HEK293 (cell line): ENCODE measurements at regions not wholly inside any gene's neighbourhood (a gene's known extent, or its start where the extent isn't known, plus 50 kb on each side); places are given as distances from the start of the nearest gene placed in this dataset.
"Not testable (repeated sequence)": the region's sequence is repeated elsewhere in the genome, so short reads cannot be mapped to it uniquely, and the experiment has no call there.

ENCODE experiments used
- CTCF ChIA-PET: fragments of 350-600 bp; formaldehyde crosslinking; extraction: SDS; loops from one replicate; lab custom pipeline; 2021; ENCODE audit warnings: antibody characterized with exemption; lab: Yijun Ruan, JAX
- POLR2A ChIA-PET: fragments of 300-600 bp; formaldehyde crosslinking; extraction: SDS; loops from one replicate; lab custom pipeline; 2020; ENCODE audit warnings: antibody characterized with exemption, inconsistent platforms; lab: Yijun Ruan, JAX
- H3K27ac ChIP-seq: fragments of 200-500 bp; sonication (Bioruptor generic); 2 replicates; pipeline ENCODE4 v1.5.1; 2014; ENCODE audit warnings: low read depth, low read length, control low read depth, inconsistent platforms; ENCODE audit errors: extremely low read depth
- H3K36me3 ChIP-seq, 2 experiments: fragments of 200-500 bp in 1 of 2; sonication (Bioruptor generic) in 1 of 2; 1 replicate in 1 of 2; 2 replicates in 1 of 2; pipeline ENCODE4 v1.5.1; 2014 to 2017; ENCODE audit warnings: inconsistent platforms in 2 of 2, low read length in 2 of 2; ENCODE audit not compliant: control insufficient read depth in 2 of 2, insufficient read depth in 1 of 2
- H3K4me1 ChIP-seq: fragments of 200-500 bp; sonication (Bioruptor generic); 2 replicates; pipeline ENCODE4 v1.5.1; 2014; ENCODE audit warnings: mild to moderate bottlenecking, low read length, inconsistent platforms; ENCODE audit not compliant: control insufficient read depth, insufficient read depth
- H3K4me3 ChIP-seq: 2 replicates; pipeline ENCODE4 v1.5.1; 2011; ENCODE audit warnings: low read depth, mild to moderate bottlenecking, control low read depth, low read length, moderate library complexity
- H3K9me3 ChIP-seq: fragments of 200-500 bp; sonication (Bioruptor generic); 2 replicates; pipeline ENCODE4 v1.5.1; 2014; ENCODE audit warnings: low read depth, low read length, inconsistent platforms; ENCODE audit not compliant: control insufficient read depth, insufficient read depth
- BCL11A ChIP-seq: fragments of 450-650 bp; formaldehyde crosslinking; IDR thresholded peaks from 2 replicates; pipeline ENCODE4 v1.5.1; 2016; ENCODE audit warnings: low read depth, missing biosample characterization, missing genetic modification characterization
- KLF1 ChIP-seq: fragments of 450-650 bp; formaldehyde crosslinking; IDR thresholded peaks from 2 replicates; pipeline ENCODE4 v1.5.1; 2016; ENCODE audit warnings: missing biosample characterization, missing genetic modification characterization
- KLF9 ChIP-seq: fragments of 450-650 bp; formaldehyde crosslinking; IDR thresholded peaks from 2 replicates; pipeline ENCODE4 v1.5.1; 2016; ENCODE audit warnings: missing biosample characterization, missing genetic modification characterization, low read depth
- SP2 ChIP-seq: fragments of 450-650 bp; formaldehyde crosslinking; IDR thresholded peaks from 2 replicates; pipeline ENCODE4 v1.5.1; 2016; ENCODE audit warnings: missing biosample characterization, missing genetic modification characterization
- SP7 ChIP-seq: fragments of 450-650 bp; formaldehyde crosslinking; IDR thresholded peaks from 2 replicates; pipeline ENCODE4 v1.5.1; 2016; ENCODE audit warnings: missing biosample characterization, missing genetic modification characterization
- WT1 ChIP-seq: fragments of 450-650 bp; formaldehyde crosslinking; IDR thresholded peaks from 2 replicates; pipeline ENCODE4 v1.5.1; 2016; ENCODE audit warnings: missing biosample characterization, missing genetic modification characterization
- ZBTB17 ChIP-seq: fragments of 450-650 bp; formaldehyde crosslinking; IDR thresholded peaks from 2 replicates; pipeline ENCODE4 v1.5.1; 2016; ENCODE audit warnings: missing biosample characterization, missing genetic modification characterization
- ZFP37 ChIP-seq: fragments of 450-650 bp; formaldehyde crosslinking; IDR thresholded peaks from 2 replicates; pipeline ENCODE4 v1.5.1; 2016; ENCODE audit warnings: missing biosample characterization, missing genetic modification characterization
- ZNF2 ChIP-seq: fragments of 450-650 bp; formaldehyde crosslinking; IDR thresholded peaks from 2 replicates; pipeline ENCODE4 v1.5.1; 2016; ENCODE audit warnings: missing biosample characterization, missing genetic modification characterization
- ZNF239 ChIP-seq: fragments of 450-650 bp; formaldehyde crosslinking; IDR thresholded peaks from 2 replicates; pipeline ENCODE4 v1.5.1; 2016; ENCODE audit warnings: missing biosample characterization, missing genetic modification characterization
- ZNF335 ChIP-seq: fragments of 450-650 bp; formaldehyde crosslinking; conservative IDR thresholded peaks from 2 replicates; pipeline ENCODE4 v1.5.1; 2016; ENCODE audit warnings: missing biosample characterization, missing genetic modification characterization
- ZNF341 ChIP-seq: fragments of 450-650 bp; formaldehyde crosslinking; IDR thresholded peaks from 2 replicates; pipeline ENCODE4; 2016; ENCODE audit warnings: low read depth, missing biosample characterization, missing genetic modification characterization
- ZNF394 ChIP-seq: fragments of 450-650 bp; formaldehyde crosslinking; IDR thresholded peaks from 2 replicates; pipeline ENCODE4 v1.5.1; 2016; ENCODE audit warnings: missing biosample characterization, missing genetic modification characterization, mild to moderate bottlenecking, moderate library complexity, borderline replicate concordance
- ZNF501 ChIP-seq: fragments of 450-650 bp; formaldehyde crosslinking; IDR thresholded peaks from 2 replicates; pipeline ENCODE4 v1.5.1; 2016; ENCODE audit warnings: missing biosample characterization, missing genetic modification characterization
- ZNF548 ChIP-seq: fragments of 450-650 bp; formaldehyde crosslinking; IDR thresholded peaks from 2 replicates; pipeline ENCODE4 v1.5.1; 2016; ENCODE audit warnings: missing biosample characterization, missing genetic modification characterization
- ZNF600 ChIP-seq: fragments of 450-650 bp; formaldehyde crosslinking; IDR thresholded peaks from 2 replicates; pipeline ENCODE4 v1.5.1; 2016; ENCODE audit warnings: missing biosample characterization, missing genetic modification characterization
- ZNF837 ChIP-seq: fragments of 450-650 bp; formaldehyde crosslinking; IDR thresholded peaks from 2 replicates; pipeline ENCODE4 v1.5.1; 2016; ENCODE audit warnings: missing biosample characterization, missing genetic modification characterization
- ZSCAN16 ChIP-seq: fragments of 450-650 bp; formaldehyde crosslinking; IDR thresholded peaks from 2 replicates; pipeline ENCODE4 v1.5.1; 2016; ENCODE audit warnings: missing biosample characterization, missing genetic modification characterization
- ZSCAN23 ChIP-seq: fragments of 450-650 bp; formaldehyde crosslinking; IDR thresholded peaks from 2 replicates; pipeline ENCODE4 v1.5.1; 2016; ENCODE audit warnings: missing biosample characterization, missing genetic modification characterization
- ZXDB ChIP-seq: fragments of 450-650 bp; formaldehyde crosslinking; IDR thresholded peaks from 2 replicates; pipeline ENCODE4 v1.5.1; 2016; ENCODE audit warnings: missing biosample characterization, missing genetic modification characterization
- TF ChIP-seq, protein P1 (sequence below): fragments of 450-650 bp; formaldehyde crosslinking; IDR thresholded peaks from 2 replicates; pipeline ENCODE4 v1.5.1; 2016; ENCODE audit warnings: missing biosample characterization, missing genetic modification characterization
- TF ChIP-seq, protein P2 (sequence below): fragments of 450-650 bp; formaldehyde crosslinking; IDR thresholded peaks from 2 replicates; pipeline ENCODE4 v1.5.1; 2016; ENCODE audit warnings: missing biosample characterization, missing genetic modification characterization
- TF ChIP-seq, protein P3 (sequence below): fragments of 450-650 bp; formaldehyde crosslinking; optimal IDR thresholded peaks from 2 replicates; pipeline ENCODE3; 2016; ENCODE audit warnings: missing biosample characterization, mild to moderate bottlenecking, missing genetic modification characterization
- TF ChIP-seq, protein P4 (sequence below): fragments of 450-650 bp; formaldehyde crosslinking; IDR thresholded peaks from 2 replicates; pipeline ENCODE4 v1.5.1; 2016; ENCODE audit warnings: missing biosample characterization, missing genetic modification characterization
- TF ChIP-seq, protein P5 (sequence below): fragments of 450-650 bp; formaldehyde crosslinking; IDR thresholded peaks from 2 replicates; pipeline ENCODE4 v1.5.1; 2016; ENCODE audit warnings: missing biosample characterization, missing genetic modification characterization
- TF ChIP-seq, protein P6 (sequence below): fragments of 450-650 bp; formaldehyde crosslinking; IDR thresholded peaks from 2 replicates; pipeline ENCODE4 v1.5.1; 2017; ENCODE audit warnings: missing biosample characterization, missing genetic modification characterization

DNA sequence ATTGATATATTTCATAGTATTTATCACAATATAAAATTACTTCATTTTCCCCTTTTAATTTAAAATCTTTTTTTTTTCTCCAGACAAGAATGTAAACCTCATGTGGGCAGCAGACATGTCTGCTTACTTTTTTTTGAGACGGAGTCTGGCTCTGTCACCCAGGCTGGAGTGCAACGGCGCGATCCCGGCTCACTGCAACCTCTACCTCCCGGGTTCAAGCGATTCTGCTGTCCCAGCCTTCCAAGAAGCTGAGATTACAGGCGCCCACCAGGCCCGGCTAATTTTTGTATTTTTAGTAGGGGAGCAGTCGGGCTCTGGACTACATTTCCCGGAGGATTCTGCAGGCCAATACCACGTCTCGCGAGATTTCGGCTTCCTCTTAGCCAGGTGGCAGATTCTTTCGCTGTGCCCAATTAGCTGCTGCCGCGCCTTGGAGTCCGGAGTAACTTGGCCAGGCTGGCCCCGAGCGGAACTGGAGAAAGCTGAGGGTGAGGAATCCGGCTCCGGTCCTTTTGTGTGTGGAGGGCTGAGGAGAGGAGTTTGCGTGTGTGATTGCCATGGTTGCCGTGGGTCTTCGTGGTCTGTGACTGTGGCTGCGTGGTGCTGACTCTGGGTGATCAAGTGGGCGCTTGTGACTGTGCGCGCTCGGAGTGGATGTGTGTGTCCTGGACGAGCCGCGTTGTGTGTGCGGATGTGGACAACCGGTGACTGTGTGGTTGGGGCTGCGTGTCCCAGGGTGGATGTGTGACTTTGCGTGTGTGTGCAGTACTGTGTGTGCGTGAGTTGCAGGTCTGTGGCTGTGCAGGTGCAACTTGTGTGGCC, 313.0 kb upstream of the ZNF337 start:
- H3K27ac ChIP-seq: peak overlapping the region; percentile 78
- H3K4me3 ChIP-seq: peak overlapping the region; percentile 47
- POLR2A ChIA-PET, H3K9me3 ChIP-seq, H3K4me1 ChIP-seq, CTCF ChIA-PET, H3K36me3 ChIP-seq: not testable (repeated sequence)
- TF ChIP-seq ZNF341 (tag by site-specific recombination) (0 out of 2 replicates have a peak, but pooled peaks have one; percentile 19), SP2 (tag by site-specific recombination) (peak; percentile 40; the same call in 1 of the 2 replicates), ZNF335 (tag by site-specific recombination) (peak; percentile 6; the same call in 1 of the 2 replicates), KLF1 (tag by site-specific recombination) (peak; percentile 28; the same call in 1 of the 2 replicates), WT1 (tag by site-specific recombination) (peak; percentile 26; the same call in 1 of the 2 replicates), ZFP37 (tag by site-specific recombination) (peak; percentile 78; the same call in 1 of the 2 replicates), KLF9 (tag by site-specific recombination) (peak; percentile 52), ZSCAN23 (tag by site-specific recombination) (0 out of 2 replicates have a peak, but pooled peaks have one; percentile 26), BCL11A (tag by site-specific recombination) (0 out of 2 replicates have a peak, but pooled peaks have one; percentile 58), ZNF394 (tag by site-specific recombination) (peak; percentile 63; the same call in 1 of the 2 replicates), ZNF501 (tag by site-specific recombination) (peak; percentile 87), ZSCAN16 (tag by site-specific recombination) (peak; percentile 80), ZXDB (tag by site-specific recombination) (peak; percentile 59; the same call in 1 of the 2 replicates), ZBTB17 (tag by site-specific recombination) (peak; percentile 94), ZNF837 (peak; percentile 91), ZNF2 (tag by site-specific recombination) (peak; percentile 72), ZNF239 (peak; percentile 57; the same call in 1 of the 2 replicates), ZNF548 (tag by site-specific recombination) (0 out of 2 replicates have a peak, but pooled peaks have one; percentile 32), ZNF600 (tag by site-specific recombination) (peak; percentile 98), SP7 (peak; percentile 49)
- TF ChIP-seq, protein P1, sequence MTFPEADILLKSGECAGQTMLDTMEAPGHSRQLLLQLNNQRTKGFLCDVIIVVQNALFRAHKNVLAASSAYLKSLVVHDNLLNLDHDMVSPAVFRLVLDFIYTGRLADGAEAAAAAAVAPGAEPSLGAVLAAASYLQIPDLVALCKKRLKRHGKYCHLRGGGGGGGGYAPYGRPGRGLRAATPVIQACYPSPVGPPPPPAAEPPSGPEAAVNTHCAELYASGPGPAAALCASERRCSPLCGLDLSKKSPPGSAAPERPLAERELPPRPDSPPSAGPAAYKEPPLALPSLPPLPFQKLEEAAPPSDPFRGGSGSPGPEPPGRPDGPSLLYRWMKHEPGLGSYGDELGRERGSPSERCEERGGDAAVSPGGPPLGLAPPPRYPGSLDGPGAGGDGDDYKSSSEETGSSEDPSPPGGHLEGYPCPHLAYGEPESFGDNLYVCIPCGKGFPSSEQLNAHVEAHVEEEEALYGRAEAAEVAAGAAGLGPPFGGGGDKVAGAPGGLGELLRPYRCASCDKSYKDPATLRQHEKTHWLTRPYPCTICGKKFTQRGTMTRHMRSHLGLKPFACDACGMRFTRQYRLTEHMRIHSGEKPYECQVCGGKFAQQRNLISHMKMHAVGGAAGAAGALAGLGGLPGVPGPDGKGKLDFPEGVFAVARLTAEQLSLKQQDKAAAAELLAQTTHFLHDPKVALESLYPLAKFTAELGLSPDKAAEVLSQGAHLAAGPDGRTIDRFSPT (tag by site-specific recombination): peak; percentile 91
- TF ChIP-seq, protein P2, sequence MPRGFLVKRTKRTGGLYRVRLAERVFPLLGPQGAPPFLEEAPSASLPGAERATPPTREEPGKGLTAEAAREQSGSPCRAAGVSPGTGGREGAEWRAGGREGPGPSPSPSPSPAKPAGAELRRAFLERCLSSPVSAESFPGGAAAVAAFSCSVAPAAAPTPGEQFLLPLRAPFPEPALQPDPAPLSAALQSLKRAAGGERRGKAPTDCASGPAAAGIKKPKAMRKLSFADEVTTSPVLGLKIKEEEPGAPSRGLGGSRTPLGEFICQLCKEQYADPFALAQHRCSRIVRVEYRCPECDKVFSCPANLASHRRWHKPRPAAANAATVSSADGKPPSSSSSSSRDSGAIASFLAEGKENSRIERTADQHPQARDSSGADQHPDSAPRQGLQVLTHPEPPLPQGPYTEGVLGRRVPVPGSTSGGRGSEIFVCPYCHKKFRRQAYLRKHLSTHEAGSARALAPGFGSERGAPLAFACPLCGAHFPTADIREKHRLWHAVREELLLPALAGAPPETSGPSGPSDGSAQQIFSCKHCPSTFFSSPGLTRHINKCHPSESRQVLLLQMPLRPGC: peak; percentile 55
- TF ChIP-seq, protein P3, sequence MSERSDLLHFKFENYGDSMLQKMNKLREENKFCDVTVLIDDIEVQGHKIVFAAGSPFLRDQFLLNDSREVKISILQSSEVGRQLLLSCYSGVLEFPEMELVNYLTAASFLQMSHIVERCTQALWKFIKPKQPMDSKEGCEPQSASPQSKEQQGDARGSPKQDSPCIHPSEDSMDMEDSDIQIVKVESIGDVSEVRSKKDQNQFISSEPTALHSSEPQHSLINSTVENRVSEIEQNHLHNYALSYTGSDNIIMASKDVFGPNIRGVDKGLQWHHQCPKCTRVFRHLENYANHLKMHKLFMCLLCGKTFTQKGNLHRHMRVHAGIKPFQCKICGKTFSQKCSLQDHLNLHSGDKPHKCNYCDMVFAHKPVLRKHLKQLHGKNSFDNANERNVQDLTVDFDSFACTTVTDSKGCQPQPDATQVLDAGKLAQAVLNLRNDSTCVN (tag by site-specific recombination): peak; percentile 73
- TF ChIP-seq, protein P4, sequence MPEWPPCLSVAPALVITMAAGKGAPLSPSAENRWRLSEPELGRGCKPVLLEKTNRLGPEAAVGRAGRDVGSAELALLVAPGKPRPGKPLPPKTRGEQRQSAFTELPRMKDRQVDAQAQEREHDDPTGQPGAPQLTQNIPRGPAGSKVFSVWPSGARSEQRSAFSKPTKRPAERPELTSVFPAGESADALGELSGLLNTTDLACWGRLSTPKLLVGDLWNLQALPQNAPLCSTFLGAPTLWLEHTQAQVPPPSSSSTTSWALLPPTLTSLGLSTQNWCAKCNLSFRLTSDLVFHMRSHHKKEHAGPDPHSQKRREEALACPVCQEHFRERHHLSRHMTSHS (tag by site-specific recombination): 0 out of 2 replicates have a peak, but pooled peaks have one; percentile 52
- TF ChIP-seq, protein P5, sequence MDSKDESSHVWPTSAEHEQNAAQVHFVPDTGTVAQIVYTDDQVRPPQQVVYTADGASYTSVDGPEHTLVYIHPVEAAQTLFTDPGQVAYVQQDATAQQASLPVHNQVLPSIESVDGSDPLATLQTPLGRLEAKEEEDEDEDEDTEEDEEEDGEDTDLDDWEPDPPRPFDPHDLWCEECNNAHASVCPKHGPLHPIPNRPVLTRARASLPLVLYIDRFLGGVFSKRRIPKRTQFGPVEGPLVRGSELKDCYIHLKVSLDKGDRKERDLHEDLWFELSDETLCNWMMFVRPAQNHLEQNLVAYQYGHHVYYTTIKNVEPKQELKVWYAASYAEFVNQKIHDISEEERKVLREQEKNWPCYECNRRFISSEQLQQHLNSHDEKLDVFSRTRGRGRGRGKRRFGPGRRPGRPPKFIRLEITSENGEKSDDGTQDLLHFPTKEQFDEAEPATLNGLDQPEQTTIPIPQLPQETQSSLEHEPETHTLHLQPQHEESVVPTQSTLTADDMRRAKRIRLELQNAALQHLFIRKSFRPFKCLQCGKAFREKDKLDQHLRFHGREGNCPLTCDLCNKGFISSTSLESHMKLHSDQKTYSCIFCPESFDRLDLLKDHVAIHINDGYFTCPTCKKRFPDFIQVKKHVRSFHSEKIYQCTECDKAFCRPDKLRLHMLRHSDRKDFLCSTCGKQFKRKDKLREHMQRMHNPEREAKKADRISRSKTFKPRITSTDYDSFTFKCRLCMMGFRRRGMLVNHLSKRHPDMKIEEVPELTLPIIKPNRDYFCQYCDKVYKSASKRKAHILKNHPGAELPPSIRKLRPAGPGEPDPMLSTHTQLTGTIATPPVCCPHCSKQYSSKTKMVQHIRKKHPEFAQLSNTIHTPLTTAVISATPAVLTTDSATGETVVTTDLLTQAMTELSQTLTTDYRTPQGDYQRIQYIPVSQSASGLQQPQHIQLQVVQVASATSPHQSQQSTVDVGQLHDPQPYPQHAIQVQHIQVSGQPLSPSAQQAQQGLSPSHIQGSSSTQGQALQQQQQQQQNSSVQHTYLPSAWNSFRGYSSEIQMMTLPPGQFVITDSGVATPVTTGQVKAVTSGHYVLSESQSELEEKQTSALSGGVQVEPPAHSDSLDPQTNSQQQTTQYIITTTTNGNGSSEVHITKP (tag by site-specific recombination): peak; percentile 62; the same call in 1 of the 2 replicates
- TF ChIP-seq, protein P6, sequence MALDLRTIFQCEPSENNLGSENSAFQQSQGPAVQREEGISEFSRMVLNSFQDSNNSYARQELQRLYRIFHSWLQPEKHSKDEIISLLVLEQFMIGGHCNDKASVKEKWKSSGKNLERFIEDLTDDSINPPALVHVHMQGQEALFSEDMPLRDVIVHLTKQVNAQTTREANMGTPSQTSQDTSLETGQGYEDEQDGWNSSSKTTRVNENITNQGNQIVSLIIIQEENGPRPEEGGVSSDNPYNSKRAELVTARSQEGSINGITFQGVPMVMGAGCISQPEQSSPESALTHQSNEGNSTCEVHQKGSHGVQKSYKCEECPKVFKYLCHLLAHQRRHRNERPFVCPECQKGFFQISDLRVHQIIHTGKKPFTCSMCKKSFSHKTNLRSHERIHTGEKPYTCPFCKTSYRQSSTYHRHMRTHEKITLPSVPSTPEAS (tag by site-specific recombination): peak; percentile 95
